ENCODE measurements at regions not wholly inside any gene's neighbourhood (a gene's known extent, or its start where the extent isn't known, plus 50 kb on each side); places are given as distances from the start of the nearest gene placed in this dataset.

DNA sequence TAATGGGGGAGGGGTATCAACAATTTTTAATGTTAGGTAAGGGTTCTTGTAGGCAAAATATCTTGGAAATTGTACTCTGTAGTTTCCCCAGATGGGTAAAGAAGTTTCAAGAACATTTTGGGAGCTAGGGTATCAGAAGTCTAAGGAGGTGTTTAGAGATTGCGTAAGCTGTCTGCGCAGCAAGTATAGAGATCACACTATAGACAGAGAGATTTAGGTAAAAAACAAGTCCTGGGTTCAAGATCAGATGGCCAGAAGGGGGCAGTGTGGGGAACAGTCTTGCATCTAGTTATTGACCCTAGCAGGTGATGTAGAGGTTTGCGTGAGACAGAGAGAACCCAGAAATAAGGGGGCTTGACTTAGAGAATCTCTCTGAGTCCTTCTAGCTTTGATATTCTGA, 80.8 kb downstream of the S1PR1 start:
- DNase-seq: no peak

- no peak for DNase-seq
Observed at GRCh38 chr1:101323535-101323934, 86.7 kb downstream of the S1PR1 start.

DNA sequence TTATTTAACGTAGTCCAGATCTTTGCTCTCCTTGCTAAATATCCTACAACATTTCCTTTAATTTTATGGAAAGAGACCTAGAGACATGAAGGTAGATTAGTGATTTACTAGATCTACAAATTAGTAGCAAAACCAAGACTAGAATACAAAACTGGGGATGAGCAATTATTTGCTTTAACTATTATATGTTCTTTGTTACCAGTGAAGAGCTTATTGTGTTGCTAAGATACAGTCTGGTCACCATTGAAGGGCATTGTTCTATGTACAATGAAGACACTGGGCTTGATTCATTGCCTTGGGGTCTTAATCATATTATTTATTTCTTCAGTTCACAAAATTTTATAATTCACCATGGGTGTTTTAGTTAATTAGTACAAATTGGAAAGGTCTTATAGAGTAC, 88.3 kb downstream of the S1PR1 start:
- no peak for DNase-seq

GRCh38 chr1:101330427-101331130, 93.8 kb downstream of the S1PR1 start:
- no peak for DNase-seq

DNA sequence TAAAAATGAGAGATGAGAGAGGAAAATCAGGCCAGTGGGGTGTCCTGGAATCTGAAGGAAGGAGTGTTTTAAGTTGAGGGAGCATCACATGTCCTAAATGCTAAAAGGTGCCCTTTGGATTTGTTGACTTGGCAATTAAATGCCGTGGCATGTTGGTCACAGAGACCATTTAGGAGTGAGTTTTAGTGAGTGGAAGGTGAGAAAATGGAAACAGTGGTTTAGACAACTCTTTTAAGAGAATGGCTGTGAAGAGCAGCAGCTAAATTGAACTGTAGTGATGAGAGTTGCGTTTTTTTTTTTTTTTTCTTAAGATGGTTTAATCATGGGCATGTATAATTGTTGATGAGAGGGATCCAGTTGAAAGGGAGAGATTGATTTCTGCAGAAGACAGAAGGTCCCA, 95.0 kb downstream of the S1PR1 start:
- DNase-seq: no peak

GRCh38 chr1:101332633-101333032, 95.8 kb downstream of the S1PR1 start:
- DNase-seq: no peak

GRCh38 chr1:101333186-101333585, 96.4 kb downstream of the S1PR1 start:
- DNase-seq: no peak

DNA sequence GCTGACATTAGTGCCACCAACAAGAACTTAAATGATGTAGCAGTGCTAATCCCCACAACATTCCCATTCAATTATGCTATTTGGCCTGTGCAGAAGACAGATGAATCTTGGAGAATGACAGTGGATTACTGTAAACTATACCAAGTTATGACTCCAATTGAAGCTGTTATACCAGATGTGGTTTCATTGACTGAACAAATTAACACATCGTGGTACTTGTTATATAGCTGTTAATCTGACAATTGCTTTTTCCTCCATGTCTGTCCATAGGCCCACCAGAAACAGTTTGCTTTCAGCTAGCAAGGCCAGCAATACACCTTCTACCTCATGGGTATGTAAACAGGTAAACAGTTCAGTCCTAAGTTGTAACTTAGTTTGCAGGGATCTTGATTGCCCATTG, 101.1 kb downstream of the S1PR1 start:
- DNase-seq: no peak

DNA sequence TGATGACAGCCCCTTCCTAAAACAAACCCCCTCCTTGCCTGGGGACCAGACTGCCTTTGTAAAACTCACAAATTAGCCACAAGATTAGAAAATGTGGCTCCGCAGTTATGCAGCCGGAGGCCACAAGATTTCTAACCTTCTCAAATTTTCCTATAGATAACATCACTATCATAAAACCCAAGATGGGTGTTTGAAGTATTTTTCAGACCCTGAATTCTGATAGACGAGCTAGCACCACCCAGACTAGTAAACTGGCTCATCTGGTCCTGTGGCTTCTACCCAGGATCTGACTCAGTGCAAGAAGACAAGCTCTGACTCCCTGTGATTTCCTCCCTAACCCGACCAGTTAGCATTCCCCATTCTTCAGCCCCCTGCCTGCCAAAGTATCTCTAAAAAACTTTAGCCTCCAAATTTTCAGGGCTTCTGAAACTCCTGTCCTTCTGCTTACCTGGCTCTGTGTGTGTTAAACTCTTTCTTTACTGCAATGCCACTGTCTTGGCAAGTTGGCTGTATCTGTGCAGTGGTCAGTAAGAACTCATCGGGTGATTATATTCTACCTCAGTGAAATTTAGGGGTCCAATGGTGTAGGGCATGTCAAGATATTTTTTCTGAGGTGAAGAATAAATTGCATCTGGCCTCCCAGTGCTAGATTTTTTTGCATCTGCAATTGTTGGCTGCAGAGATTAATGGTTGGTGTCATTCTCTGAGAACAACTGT, 102.1 kb downstream of the S1PR1 start:
- peak; percentile 16 for DNase-seq

GRCh38 chr1:101344745-101345144, 107.9 kb downstream of the S1PR1 start:
- no peak for DNase-seq

DNA sequence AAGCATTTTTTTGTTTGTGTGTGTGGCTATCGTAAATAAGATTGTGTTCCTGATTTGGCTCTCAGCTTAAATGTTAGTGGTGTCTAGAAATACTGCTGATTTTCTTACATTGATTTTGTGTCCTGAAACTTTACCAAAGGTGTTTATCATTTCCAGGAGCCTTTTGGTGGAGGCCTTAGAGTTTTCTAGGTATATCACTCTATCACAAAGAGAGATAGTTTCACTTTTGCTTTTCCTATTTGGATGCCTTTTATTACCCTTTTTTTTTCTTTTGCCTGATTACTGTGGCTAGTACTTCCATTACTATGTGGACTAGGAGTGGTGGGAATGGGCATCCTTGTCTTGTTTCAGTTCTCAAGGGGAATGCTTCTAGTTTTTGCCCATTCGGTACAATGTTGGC, 109.6 kb downstream of the S1PR1 start:
- no peak for DNase-seq

DNA sequence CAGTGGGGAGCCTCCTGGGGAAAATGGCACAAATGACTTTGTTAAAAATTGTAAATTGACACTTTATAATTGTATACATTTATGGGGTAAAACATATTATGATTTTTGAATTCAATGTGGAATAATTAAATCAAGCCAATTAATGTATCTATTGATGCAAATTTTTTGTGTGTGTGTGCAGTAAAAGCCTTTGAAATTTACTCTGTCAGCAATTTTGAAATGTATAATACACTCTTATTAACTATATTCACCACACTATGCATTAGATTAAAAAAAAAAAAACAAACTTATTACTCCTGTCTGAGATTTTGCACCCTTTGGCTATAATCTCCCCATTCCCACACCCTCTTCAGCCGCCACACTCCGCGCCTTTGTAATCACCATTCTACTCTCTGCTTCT, 119.2 kb downstream of the S1PR1 start:
- DNase-seq: no peak

GRCh38 chr1:101356604-101357443, 120.0 kb downstream of the S1PR1 start:
- no peak for DNase-seq

- peak; percentile 70 for DNase-seq
Observed at GRCh38 chr1:101357444-101357986, 120.7 kb downstream of the S1PR1 start.

DNA sequence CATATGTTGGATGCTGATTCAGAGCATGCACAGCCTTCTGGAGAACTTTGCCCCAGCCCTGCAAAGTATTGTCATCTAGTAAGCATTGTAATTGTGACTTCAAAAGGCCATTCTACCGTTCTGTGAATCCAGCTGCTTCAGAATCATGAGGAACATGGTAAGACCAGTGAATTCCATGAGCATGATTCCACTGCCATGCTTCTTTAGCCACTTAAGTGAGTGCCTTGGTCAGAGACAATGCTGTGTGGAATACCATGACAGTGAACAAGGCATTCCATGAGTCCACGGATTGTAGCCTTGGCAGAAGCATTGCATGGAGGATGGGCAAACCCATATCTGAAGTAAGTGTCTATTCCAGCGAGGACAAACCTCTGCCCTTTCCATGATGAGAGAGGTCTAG, 123.7 kb downstream of the S1PR1 start:
- no peak for DNase-seq

- no peak for DNase-seq
Observed at GRCh38 chr1:101363891-101364318, 127.1 kb downstream of the S1PR1 start.

DNA sequence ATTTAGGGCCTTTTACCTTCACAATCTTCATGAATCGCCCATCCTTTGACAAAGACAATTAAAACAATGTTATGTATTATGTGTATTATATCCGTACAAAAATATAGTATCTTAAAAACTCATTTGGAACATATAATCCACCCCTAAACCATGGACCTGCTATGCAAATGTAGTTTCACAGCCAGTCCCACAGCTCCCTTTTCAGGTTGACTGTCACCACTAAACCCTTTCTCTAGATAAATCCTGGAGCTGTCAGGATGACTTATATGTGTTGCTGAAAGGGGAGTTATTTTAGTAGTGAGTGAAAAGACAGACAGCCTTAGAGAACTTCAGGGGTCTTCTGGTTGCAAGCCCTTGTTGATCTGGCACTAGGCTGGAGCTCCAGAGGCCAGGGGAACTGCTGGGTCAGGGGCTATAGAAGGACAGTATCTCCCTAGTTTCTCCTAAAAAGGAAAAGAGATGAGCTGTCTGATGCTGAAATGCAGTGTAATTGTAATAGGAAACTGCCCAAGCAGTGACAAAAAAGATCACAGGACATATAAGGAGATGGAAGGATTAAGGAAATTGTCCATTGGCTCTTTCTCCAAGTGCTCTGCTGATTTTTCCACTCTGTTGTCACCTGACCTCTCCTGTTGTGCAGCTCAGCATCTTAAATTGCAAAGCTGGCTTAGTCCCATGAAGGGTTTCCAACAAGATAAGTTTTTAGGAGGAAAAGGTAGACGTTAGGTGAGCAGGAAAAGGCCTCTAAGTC, 127.7 kb downstream of the S1PR1 start:
- no peak for DNase-seq

GRCh38 chr1:101365186-101365585, 128.4 kb downstream of the S1PR1 start:
- DNase-seq: no peak

- no peak for DNase-seq
Observed at GRCh38 chr1:101365878-101366277, 129.1 kb downstream of the S1PR1 start.

- no peak for DNase-seq
Observed at GRCh38 chr1:101366513-101367215, 129.8 kb downstream of the S1PR1 start.

GRCh38 chr1:101367630-101368029, 130.8 kb downstream of the S1PR1 start:
- DNase-seq: no peak

DNA sequence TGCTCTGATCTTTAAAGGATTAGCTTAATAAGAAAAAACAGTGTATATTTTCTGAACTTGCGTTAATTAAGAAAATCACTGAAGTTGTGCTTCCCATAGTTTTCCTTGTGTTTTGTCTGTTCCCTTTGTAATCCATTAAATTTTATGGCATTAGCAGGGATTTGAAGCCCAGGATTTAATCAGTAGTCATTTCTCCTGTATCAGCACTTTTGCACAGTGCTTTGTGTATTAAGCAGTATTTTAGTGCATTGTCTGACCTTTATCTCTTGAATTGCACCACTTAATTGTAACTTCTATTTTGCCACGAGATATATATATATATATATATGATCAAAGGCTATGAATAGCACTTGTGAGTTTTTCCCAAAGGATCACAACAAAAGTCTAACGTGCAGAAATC, 133.7 kb downstream of the S1PR1 start:
- no peak for DNase-seq
